ENCODE measurements at regions not wholly inside any gene's neighbourhood (a gene's known extent, or its start where the extent isn't known, plus 50 kb on each side); places are given as distances from the start of the nearest gene placed in this dataset.

- 71% methylated on average over 2 of the region's 2 CpGs for WGBS
These were observed 537.1 kb upstream of the ST8SIA4 start for GRCh38 chr5:101440173-101440572.

More at GRCh38 chr5:101440173-101440572, 537.1 kb upstream of the ST8SIA4 start:
- no peak for TF ChIP-seq YY1 (IDR thresholded peaks at IDR 0.05)
- no peak for TF ChIP-seq ZBTB33 (IDR thresholded peaks at IDR 0.05)
- TF ChIP-seq JUND (IDR thresholded peaks at IDR 0.05): no peak
- TF ChIP-seq ATF3 (IDR thresholded peaks at IDR 0.05): no peak
- TF ChIP-seq RXRA (IDR thresholded peaks at IDR 0.05): no peak
- TF ChIP-seq SP1 (IDR thresholded peaks at IDR 0.05): no peak
- no peak for TF ChIP-seq CTCF (IDR thresholded peaks at IDR 0.05; ENCODE audit: low read depth, low read length, missing input control)
- TF ChIP-seq FOXA2 (IDR thresholded peaks at IDR 0.05): no peak
- no peak for TF ChIP-seq FOXA1 (IDR thresholded peaks at IDR 0.05)
- no peak for TF ChIP-seq TAF1 (conservative IDR thresholded peaks at IDR 0.05)
- TF ChIP-seq HNF4G (IDR thresholded peaks at IDR 0.05): no peak
- no peak for TF ChIP-seq REST (IDR thresholded peaks at IDR 0.05)
- no peak for TF ChIP-seq RAD21 (IDR thresholded peaks at IDR 0.05)
- TF ChIP-seq GABPA (IDR thresholded peaks at IDR 0.05 in 1 of 2, conservative IDR thresholded peaks at IDR 0.05 in 1 of 2): no peak
- TF ChIP-seq HNF4A (conservative IDR thresholded peaks at IDR 0.05): no peak
- TF ChIP-seq NR2F2 (IDR thresholded peaks at IDR 0.05): no peak
- TF ChIP-seq EGR1 (IDR thresholded peaks at IDR 0.05; ENCODE audit: low read depth in 2 of 2): no peak
- H3K4me3 ChIP-seq (ENCODE audit: low read depth in 1 of 3, low read length in 3 of 3): no peak overlapping the region
- H3K27ac ChIP-seq (ENCODE audit: low read depth in 1 of 2, low read length in 2 of 2): no peak overlapping the region
- H3K9ac ChIP-seq (ENCODE audit: low read depth in 1 of 2, low read length in 2 of 2): no peak overlapping the region
- H3K9me3 ChIP-seq (ENCODE audit: control insufficient read depth in 4 of 4, low read length in 3 of 4): no peaks in the 10 kb centered on the region
- no peaks in the 10 kb centered on the region for H3K36me3 ChIP-seq (ENCODE audit: control insufficient read depth in 4 of 4, insufficient read depth in 3 of 4, low read depth in 1 of 4, low read length in 3 of 4)
- no peaks in the 10 kb centered on the region for H3K4me1 ChIP-seq (ENCODE audit: control insufficient read depth in 4 of 4, insufficient read depth in 4 of 4, low read length in 3 of 4)
- H3K27me3 ChIP-seq (ENCODE audit: control insufficient read depth in 4 of 4, insufficient read depth in 4 of 4, low read length in 3 of 4): no peaks in the 10 kb centered on the region
- DNase-seq (ENCODE audit: low spot score): no peak

Data from liver (tissue), 8 donors.